Muscle of leg (tissue), 3 donors: ENCODE measurements at regions not wholly inside any gene's neighbourhood (a gene's known extent, or its start where the extent isn't known, plus 50 kb on each side); places are given as distances from the start of the nearest gene placed in this dataset.

ENCODE experiments used
- DNase-seq: peaks from one replicate; pipeline ENCODE4 v3.0.0; 2013
- H3K27ac ChIP-seq: one replicate; pipeline ENCODE4 v1.5.1; 2013; ENCODE audit warnings: mild to moderate bottlenecking, low read length, control low read depth
- H3K27me3 ChIP-seq: one replicate; pipeline ENCODE4 v1.6.1; 2013; ENCODE audit warnings: low read length; ENCODE audit not compliant: control insufficient read depth, insufficient read depth
- H3K36me3 ChIP-seq: one replicate; pipeline ENCODE4 v1.6.1; 2013; ENCODE audit warnings: low read length; ENCODE audit not compliant: control insufficient read depth, insufficient read depth
- H3K4me1 ChIP-seq: one replicate; pipeline ENCODE4 v1.6.1; 2013; ENCODE audit warnings: low read length; ENCODE audit not compliant: control insufficient read depth, insufficient read depth
- H3K4me3 ChIP-seq: one replicate; pipeline ENCODE4 v1.5.1; 2013; ENCODE audit warnings: low read length, control low read depth
- H3K9me3 ChIP-seq: replicated peaks from 2 replicates; pipeline ENCODE4 v1.6.1; 2013; ENCODE audit warnings: low read depth, low read length; ENCODE audit not compliant: control insufficient read depth
- WGBS: methylation state at CpG from one replicate; pipeline ENCODE4 v1.1.5; 2013; ENCODE audit warnings: missing lambda C conversion rate; ENCODE audit not compliant: insufficient coverage; 5-methylcytosine and 5-hydroxymethylcytosine counted together

DNA sequence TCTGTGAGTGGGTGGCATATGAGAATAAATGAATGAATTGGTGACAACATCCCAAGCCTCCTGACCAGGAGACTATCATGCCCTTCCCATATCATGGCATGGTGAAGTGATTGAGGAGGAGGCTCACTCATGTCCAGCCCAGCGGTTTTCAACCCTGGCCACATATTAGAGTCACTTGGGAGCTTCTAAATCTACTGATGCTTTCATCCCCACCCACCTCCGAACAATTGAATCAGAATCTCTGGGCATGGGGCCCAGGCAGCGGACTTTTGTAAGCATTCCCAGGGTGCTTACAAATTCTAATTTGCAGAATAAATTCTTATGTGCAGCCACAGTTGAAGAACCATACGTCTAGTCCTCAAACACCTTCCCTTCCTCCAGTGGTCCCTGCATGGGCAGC is 81.7 kb upstream of the SEC11C start:
- peak; percentile 51 for DNase-seq
- Histone ChIP-seq H3K27me3 (no peaks in the 10 kb centered on the region), H3K36me3 (no peaks in the 10 kb centered on the region), H3K27ac (no peak overlapping the region), H3K9me3 (no peaks in the 10 kb centered on the region), H3K4me1 (peaks cover 13% of the 10 kb centered on the region), H3K4me3 (no peak overlapping the region)
- 6% methylated on average over 2 of the region's 4 CpGs for WGBS

DNA sequence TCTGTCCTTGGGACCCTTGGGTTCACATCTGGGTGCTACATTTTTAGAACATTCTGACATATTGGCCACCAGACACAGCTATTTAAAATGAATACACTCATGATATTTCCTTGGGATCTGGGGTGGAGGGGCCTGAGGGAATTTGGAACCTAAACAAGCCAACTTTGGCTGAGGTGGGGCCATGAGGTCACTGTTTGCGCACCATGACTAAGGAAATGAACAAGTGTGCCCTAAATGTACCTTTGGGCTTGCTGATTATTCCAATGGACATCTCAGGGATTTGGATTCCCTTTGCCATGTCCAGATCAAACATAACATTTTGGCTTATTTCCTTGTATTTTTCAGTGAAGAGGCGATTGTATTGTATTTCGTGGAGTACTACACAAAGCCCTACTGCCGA is 80.5 kb upstream of the SEC11C start:
- no peak overlapping the region for H3K27ac ChIP-seq
- 88% methylated on average over 2 of the region's 4 CpGs for WGBS
- H3K4me1 ChIP-seq: peaks cover 13% of the 10 kb centered on the region
- no peaks in the 10 kb centered on the region for H3K36me3 ChIP-seq
- DNase-seq: no peak
- H3K9me3 ChIP-seq: no peaks in the 10 kb centered on the region
- H3K27me3 ChIP-seq: no peaks in the 10 kb centered on the region
- no peak overlapping the region for H3K4me3 ChIP-seq

DNA sequence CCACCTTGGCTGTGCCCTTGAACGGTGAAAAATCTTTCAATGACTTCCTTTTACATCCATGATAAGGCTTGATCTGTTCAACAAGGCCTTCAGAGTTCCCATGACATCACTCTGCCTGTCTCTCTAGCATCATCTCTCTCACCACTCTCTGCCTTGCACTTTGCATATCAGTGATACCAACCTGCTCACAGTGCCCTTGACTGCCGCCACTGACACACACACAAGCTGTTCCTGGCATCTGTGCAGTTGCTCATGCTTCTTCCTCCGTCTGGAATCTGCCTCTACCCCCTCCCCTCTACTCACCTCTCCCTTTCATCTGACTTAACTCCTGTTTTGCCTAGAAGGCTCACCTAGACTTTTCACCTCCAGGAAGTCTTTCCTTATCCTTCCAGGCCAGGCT is 79.1 kb upstream of the SEC11C start:
- Histone ChIP-seq H3K36me3 (no peaks in the 10 kb centered on the region), H3K27me3 (no peaks in the 10 kb centered on the region), H3K4me1 (peaks cover 10% of the 10 kb centered on the region), H3K27ac (no peak overlapping the region), H3K9me3 (no peaks in the 10 kb centered on the region), H3K4me3 (no peak overlapping the region)
- 79% methylated on average over 3 of the region's 3 CpGs for WGBS
- DNase-seq: no peak

DNA sequence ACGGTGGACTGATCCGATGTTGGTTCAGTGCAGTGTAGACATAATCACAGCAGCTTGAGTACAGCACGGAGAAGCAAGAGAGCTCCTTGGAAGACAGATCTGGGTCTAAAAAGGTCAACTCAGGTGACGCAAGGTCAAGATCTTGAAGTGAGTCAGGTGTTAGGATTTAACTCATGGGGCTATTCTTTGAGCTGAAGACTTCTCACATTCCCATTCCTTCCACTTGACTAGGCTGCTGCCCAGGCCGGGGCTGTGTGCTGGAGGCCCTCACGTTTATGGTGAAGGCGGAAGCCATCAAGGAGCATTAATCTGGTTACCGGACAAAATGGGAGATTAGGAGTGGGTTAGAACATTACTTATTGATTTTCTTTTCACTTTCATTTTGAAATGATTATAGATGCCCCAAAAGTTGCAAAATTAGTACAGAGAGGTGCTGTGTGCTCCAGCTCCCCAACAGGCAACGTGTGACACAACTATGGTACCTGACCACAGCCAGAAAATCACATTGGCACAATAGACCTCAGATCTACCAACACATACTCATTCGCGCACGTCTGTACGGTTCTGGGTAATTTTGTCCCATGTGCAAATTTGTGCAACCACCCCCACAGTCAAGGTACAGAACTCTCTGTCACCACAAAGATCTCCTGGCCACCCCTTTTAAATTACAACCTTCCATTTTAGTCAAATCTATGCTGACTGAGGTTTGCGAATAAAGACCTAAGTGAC is 77.6 kb upstream of the SEC11C start:
- no peaks in the 10 kb centered on the region for H3K36me3 ChIP-seq
- WGBS: 93% methylated on average over 8 of the region's 14 CpGs
- H3K9me3 ChIP-seq: no peaks in the 10 kb centered on the region
- H3K27me3 ChIP-seq: no peaks in the 10 kb centered on the region
- H3K4me1 ChIP-seq: peaks cover 3% of the 10 kb centered on the region
- H3K27ac ChIP-seq: no peak overlapping the region
- DNase-seq: no peak
- no peak overlapping the region for H3K4me3 ChIP-seq

DNA sequence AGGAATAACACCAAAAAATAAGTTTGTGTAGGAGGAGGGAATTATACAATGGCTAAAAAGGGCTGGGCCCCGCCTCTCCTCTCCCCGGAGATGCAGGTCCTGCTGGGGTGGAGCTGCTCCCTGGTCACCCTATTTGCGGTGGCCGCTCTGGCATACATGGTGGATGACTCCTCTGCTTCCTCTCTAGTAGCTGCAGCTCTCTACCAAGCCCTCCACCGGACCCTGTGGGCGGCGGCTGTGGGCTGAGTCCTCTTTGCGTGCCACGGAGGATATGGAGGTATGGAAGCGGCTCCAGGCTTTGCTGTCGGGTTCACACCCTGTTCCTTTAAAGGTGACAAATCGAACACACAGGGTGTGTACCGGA is 77.1 kb upstream of the SEC11C start:
- no peaks in the 10 kb centered on the region for H3K27me3 ChIP-seq
- no peaks in the 10 kb centered on the region for H3K36me3 ChIP-seq
- DNase-seq: no peak
- 83% methylated on average over 1 of the region's 13 CpGs for WGBS
- H3K4me1 ChIP-seq: peaks cover 3% of the 10 kb centered on the region
- no peak overlapping the region for H3K27ac ChIP-seq
- H3K4me3 ChIP-seq: no peak overlapping the region
- H3K9me3 ChIP-seq: no peaks in the 10 kb centered on the region

DNA sequence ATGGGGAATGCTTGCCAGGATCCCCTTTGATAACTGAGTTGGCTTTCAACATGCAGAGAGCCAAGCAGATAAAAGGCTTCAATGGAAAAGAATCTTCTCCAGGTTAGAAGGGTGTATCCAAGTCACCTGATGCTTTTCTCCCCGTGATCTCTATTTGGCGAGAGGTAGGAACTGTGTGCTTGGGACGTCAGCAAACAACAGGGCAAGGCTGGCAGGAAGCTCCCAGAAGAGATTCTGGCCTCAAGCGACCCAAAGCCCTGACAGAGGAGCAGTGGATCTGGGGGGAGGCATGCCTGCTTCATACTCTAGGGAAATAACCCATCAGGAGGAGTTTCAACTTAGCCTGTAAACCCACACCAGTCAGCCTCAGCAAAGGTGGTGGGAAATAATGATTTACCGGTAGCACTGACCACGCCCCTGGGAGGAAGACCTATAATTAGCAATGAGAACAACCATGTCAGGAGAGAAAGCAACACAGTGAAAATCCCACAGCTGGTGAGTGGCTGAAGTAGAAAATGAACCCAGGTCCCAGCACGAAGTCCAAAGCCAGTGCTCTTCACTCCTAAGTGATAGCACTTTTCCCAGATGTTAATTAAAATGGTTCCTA is 76.3 kb upstream of the SEC11C start:
- no peak for DNase-seq
- Histone ChIP-seq H3K9me3 (no peaks in the 10 kb centered on the region), H3K4me1 (no peaks in the 10 kb centered on the region), H3K4me3 (no peak overlapping the region), H3K36me3 (no peaks in the 10 kb centered on the region), H3K27ac (no peak overlapping the region), H3K27me3 (no peaks in the 10 kb centered on the region)
- 50% methylated on average over 3 of the region's 7 CpGs for WGBS

DNA sequence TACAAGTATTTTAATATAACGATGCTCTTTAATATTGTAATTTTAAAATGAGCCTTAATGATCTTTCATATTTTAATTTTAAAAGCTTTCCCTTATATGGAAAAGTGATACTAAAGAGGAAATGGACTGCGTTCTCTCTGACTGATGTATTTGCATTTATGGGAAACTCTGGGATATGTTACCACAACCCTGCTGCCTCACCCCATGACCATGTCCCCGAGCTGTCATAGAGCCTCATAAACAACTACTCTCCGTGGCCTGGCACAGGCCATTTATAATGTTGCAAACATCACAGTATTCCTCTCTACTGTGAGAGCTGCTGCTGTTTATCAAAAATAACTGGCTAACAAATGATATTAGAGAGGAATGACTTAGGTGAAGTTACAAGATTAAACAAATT is 75.8 kb upstream of the SEC11C start:
- Histone ChIP-seq H3K27me3 (no peaks in the 10 kb centered on the region), H3K36me3 (no peaks in the 10 kb centered on the region), H3K4me3 (no peak overlapping the region), H3K4me1 (no peaks in the 10 kb centered on the region), H3K9me3 (no peaks in the 10 kb centered on the region), H3K27ac (no peak overlapping the region)
- DNase-seq: no peak
- no CpG with 5 or more reads among the region's 4 CpGs for WGBS

DNA sequence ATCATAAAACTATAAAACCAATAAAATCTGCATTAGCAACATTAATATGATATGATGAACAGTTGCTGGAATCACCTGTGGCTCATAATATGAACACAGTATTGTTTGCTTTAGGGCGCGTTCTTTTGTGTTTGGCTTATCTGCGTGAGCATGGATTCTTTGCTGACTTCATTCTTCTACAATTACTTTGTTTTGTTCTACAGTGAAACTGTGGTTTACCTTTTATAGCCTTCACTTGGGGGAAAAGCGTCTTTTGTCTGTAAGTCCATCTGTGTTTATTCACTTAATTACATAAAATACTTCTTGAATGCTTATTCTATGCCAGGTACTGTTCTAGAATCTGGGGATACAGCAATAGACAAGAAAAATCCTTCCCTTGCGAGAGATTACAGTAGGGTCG is 74.0 kb upstream of the SEC11C start:
- H3K27ac ChIP-seq: no peak overlapping the region

DNA sequence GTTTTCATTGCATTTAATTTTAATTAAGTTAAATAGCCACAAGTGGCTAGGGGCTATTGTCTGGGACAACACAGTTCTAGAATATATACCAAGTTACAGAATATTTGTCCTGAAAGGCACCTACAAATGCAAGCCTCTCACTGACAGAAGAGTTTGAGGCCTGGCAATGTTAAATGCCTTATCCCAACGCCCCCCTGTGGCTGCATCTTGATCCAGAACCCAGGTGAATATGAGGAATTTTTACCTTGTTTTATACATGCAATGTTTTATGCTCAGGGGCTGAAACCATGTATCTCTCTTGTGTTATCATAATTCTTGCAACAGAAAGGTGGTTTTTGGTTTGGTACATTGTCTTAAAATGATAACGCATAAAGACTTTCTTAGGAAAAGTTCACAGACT is 71.8 kb upstream of the SEC11C start:
- no peaks in the 10 kb centered on the region for H3K27me3 ChIP-seq
- H3K9me3 ChIP-seq: no peaks in the 10 kb centered on the region
- H3K36me3 ChIP-seq: no peaks in the 10 kb centered on the region
- DNase-seq: peak; percentile 36
- H3K4me3 ChIP-seq: no peak overlapping the region
- peaks cover 2% of the 10 kb centered on the region for H3K4me1 ChIP-seq
- WGBS: 82% methylated on average over 1 of the region's 2 CpGs
- no peak overlapping the region for H3K27ac ChIP-seq

More for the DNA sequence above, 74.0 kb upstream of the SEC11C start:
- no peaks in the 10 kb centered on the region for H3K9me3 ChIP-seq
- H3K4me3 ChIP-seq: no peak overlapping the region
- no peak for DNase-seq
- 81% methylated on average over 2 of the region's 6 CpGs for WGBS
- H3K4me1 ChIP-seq: peaks cover 2% of the 10 kb centered on the region
- H3K36me3 ChIP-seq: no peaks in the 10 kb centered on the region
- no peaks in the 10 kb centered on the region for H3K27me3 ChIP-seq

DNA sequence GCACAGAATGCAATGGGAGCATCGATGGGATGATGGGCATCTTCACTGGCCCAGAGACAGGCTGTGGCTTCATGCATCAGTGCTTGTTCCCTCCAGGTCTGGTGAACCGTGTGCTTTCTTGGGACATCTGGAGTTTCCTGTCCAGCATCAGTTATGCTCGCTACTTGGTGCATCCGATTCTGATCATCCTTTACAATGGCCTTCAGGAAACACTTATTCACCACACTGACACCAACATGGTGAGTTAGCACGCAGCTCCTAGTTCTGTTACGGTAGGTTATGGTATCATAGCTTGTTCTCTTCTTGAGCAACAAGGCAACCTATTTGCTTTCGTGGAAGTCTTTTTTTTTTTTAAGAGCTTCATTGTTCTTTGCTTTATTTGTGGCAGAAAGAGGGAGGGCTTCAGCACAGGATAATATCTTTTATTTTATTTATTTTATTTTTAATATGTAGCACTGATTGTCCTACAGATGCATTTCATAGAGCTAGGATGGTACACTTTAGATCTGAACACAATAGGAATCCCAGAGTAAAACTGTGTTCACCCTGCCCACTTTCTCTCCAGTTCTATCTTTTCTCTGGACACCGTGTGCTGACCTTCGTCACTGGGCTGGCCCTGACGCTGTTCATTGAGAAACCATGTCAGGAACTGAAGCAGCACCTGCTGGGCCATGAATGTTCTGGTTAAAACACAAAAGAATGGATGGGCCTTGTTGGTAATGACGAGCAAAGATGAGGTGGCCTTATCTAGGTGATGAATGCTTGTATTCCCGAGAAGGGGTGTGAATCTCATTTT is 71.2 kb upstream of the SEC11C start:
- no peak overlapping the region for H3K4me3 ChIP-seq
- H3K4me1 ChIP-seq: peaks cover 2% of the 10 kb centered on the region
- DNase-seq: no peak
- no peaks in the 10 kb centered on the region for H3K27me3 ChIP-seq
- H3K27ac ChIP-seq: no peak overlapping the region
- no peaks in the 10 kb centered on the region for H3K36me3 ChIP-seq
- WGBS: 83% methylated on average over 5 of the region's 12 CpGs
- H3K9me3 ChIP-seq: no peaks in the 10 kb centered on the region
